ENCODE measurements at regions not wholly inside any gene's neighbourhood (a gene's known extent, or its start where the extent isn't known, plus 50 kb on each side); places are given as distances from the start of the nearest gene placed in this dataset.

- Histone ChIP-seq H3K79me1 (ENCODE audit: low read depth in 1 of 2, low read length in 2 of 2) (no peaks in the 10 kb centered on the region), H3K56ac (ENCODE audit: extremely low read depth, insufficient read depth, low read length) (no peak overlapping the region), H4K20me1 (ENCODE audit: insufficient read depth, low read length) (no peaks in the 10 kb centered on the region), H2AK9ac (replicated peaks; ENCODE audit: low read depth, low read length, poor library complexity) (no peak overlapping the region), H2AK5ac (ENCODE audit: low read depth, low read length) (no peak overlapping the region), H4K8ac (ENCODE audit: low read depth in 2 of 2, low read length in 2 of 2) (no peak overlapping the region), H4K5ac (ENCODE audit: low read depth, low read length) (no peak overlapping the region), H4K91ac (ENCODE audit: insufficient read depth, low read depth, low read length) (no peak overlapping the region), H3K9me1 (ENCODE audit: insufficient read depth, low read length) (no peaks in the 10 kb centered on the region), H3K18ac (ENCODE audit: low read depth, low read length) (no peak overlapping the region), H2BK120ac (ENCODE audit: low read depth, low read length) (no peak overlapping the region), H3K14ac (replicated peaks; ENCODE audit: low read depth, low read length) (no peak overlapping the region), H3K4me2 (ENCODE audit: low read depth, low read length) (no peak overlapping the region), H2BK20ac (ENCODE audit: low read depth, low read length) (no peak overlapping the region), H2AFZ (replicated peaks; ENCODE audit: low read length, poor library complexity) (no peak overlapping the region), H3K4me1 (ENCODE audit: control insufficient read depth, insufficient read depth, low read length) (no peaks in the 10 kb centered on the region), H3K4ac (ENCODE audit: low read depth, low read length) (no peak overlapping the region), H3K36me3 (ENCODE audit: control insufficient read depth, insufficient read depth, low read length) (no peaks in the 10 kb centered on the region), H3K23ac (ENCODE audit: low read depth, low read length) (no peak overlapping the region), H3K27ac (ENCODE audit: insufficient read depth, low read length) (no peak overlapping the region), H2BK15ac (ENCODE audit: low read depth, low read length) (no peak overlapping the region), H3K27me3 (ENCODE audit: control insufficient read depth, insufficient read depth, low read length) (no peaks in the 10 kb centered on the region), H3K9me3 (ENCODE audit: control insufficient read depth, insufficient read depth, low read length) (peaks cover 22% of the 10 kb centered on the region; the same call in 1 of the 2 replicates), H3K4me3 (ENCODE audit: insufficient read depth, low read depth, low read length) (no peak overlapping the region), H2BK5ac (ENCODE audit: low read depth, low read length, poor library complexity, severe bottlenecking) (no peak overlapping the region), H3K9ac (ENCODE audit: low read depth, low read length) (no peak overlapping the region)
- WGBS, 2 experiments (ENCODE audit: extremely low coverage in 2 of 2, insufficient read length in 1 of 2) = 30% methylated on average over 2 of the region's 8 CpGs; no CpG with 5 or more reads in 1 of the 2 experiments
- no peak for ATAC-seq (ENCODE audit: low read depth)
- POLR2A ChIA-PET (ENCODE audit: unreplicated experiment) = no interaction called here
- intact Hi-C loops (cut with micrococcal nuclease) = no loop called here
- dilution Hi-C loops (cut with HindIII; ENCODE audit: low sequenced_read_pairs, unreplicated experiment) = no loop called here
- no TSS peak for BruUV-seq (replicated peaks)
- TF ChIP-seq CTCF (conservative IDR thresholded peaks at IDR 0.05; ENCODE audit: low read depth, low read length) (no peak), CEBPB (IDR thresholded peaks at IDR 0.05; ENCODE audit: low read depth, low read length) (no peak), MXI1 (IDR thresholded peaks at IDR 0.05; ENCODE audit: borderline replicate concordance, low read depth, low read length) (no peak), RCOR1 (IDR thresholded peaks at IDR 0.05; ENCODE audit: insufficient replicate concordance, low read length) (no peak), RFX5 (IDR thresholded peaks at IDR 0.05; ENCODE audit: low read depth, low read length) (no peak), BHLHE40 (IDR thresholded peaks at IDR 0.05; ENCODE audit: low read depth, low read length) (no peak), MAFK (IDR thresholded peaks at IDR 0.05; ENCODE audit: low read depth, low read length) (no peak), SMC3 (IDR thresholded peaks at IDR 0.05; ENCODE audit: low read depth, low read length) (no peak), FOS (IDR thresholded peaks at IDR 0.05; ENCODE audit: low read depth, low read length) (no peak), CHD1 (IDR thresholded peaks at IDR 0.05; ENCODE audit: low read depth, low read length) (no peak), RAD21 (IDR thresholded peaks at IDR 0.05; ENCODE audit: low read length) (no peak)
- in situ Hi-C loops (cut with MboI; ENCODE audit: low sequenced_read_pairs) = no loop called here
- no peak for DNase-seq
- CTCF ChIA-PET = no interaction called here
These were observed 203.4 kb downstream of the URI1 start for GRCh38 chr19:30145467-30145866.

Data from IMR-90 (cell line).